ENCODE measurements at regions not wholly inside any gene's neighbourhood (a gene's known extent, or its start where the extent isn't known, plus 50 kb on each side); places are given as distances from the start of the nearest gene placed in this dataset.
"Not testable (repeated sequence)": the region's sequence is repeated elsewhere in the genome, so short reads cannot be mapped to it uniquely, and the experiment has no call there.

DNA sequence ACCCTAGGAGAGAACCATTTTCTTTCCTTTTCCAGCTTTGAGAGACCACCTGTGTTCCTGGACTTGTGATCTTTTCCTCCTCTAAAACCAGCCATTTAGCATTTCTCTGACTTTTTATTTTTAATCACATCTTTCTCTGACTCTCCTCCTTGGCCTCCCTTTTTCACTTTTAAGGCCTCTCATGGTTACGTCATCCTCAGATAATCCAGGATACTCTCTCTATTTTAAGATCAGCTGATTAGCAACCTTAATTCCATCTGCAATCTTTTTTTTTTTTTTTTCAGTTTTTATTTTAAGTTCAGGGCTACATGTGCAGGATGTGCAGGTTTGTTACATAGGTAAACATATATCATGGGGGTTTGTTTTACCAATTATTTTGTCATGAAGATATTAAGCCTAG is 54.0 kb downstream of the RFPL4B start:
- DNase-seq (ENCODE audit: low read depth), result no peak

DNA sequence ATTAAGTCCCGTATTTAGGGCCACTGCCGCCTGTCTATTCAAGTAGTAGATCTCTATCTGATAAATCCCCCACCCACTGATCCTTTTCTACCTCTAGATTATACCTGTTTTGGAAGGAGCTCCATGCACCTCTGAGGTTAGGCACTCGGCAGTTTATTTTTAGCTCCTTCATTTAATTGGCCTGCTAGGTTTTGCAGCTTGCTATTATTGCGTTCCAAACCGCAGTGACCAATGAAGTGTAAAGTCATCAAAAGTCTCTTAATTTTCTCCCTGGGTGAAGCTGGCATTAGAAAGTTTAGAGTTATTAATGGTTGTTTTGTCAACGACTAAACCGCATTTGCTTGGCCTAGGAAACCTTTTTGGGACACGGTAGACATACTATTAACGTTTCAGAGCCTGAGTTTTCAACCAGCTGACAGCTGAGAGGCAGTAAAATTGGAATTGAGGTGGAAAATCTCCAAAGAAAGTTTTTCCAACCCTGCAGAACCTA is 60.0 kb downstream of the RFPL4B start:
- DNase-seq (ENCODE audit: low read depth), result no peak

DNA sequence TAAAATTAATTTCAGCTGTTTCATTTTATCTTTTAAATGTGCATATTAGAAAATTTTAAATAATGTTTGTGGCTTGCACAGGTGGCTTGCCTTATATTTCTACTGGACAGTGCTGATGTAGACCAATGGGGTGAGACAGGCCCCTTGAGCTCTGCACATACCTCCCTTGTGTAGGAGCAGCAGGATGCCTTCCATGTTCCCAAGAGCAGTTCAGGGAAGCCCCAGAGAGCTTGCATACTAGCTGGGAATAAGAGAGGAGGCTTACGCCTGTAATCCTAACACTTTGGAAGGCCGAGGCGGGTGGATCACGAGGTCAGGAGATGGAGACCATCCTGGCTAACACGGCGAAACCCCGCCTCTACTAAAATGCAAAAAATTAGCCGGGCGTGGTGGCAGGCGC is 61.4 kb downstream of the RFPL4B start:
- DNase-seq (ENCODE audit: low read depth), result no peak

DNA sequence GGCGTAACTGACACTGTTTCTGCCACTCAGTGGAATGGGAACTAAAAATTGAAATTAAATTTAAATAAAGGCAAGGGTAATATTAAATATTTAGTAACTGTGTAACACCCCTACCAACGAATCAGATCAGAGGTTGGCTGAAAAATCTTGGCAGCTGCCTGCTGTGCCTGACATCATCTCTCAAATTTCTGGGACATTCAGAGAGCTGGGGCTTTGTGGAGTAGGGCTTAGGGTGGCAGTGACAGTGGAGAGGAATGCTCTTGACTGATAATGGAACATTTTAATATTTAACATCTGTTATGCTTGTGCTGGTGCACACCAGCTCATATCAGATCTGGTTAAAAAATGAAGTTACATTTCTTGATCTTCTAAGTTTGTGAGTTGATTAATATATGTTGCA is 62.2 kb downstream of the RFPL4B start:
- no peak for DNase-seq (ENCODE audit: low read depth)

DNA sequence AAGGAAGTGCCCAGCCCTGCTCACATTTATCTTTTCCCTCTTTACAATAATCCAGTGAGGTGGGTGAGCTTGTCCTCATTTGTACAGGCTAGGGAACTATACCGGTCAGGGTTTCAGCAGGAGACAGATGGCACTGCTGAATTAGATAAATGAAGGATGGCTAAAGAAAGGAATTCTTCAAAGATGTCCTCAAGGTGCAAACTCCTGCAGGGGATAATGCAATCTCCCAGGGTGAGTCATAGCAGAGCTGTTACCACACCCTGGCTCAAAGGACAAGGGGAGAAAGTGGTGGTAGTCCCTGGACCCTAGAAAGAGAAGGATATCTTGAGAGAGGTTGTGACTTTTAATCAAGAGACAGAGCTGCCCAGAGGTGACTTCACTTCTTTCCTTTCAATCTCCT is 66.7 kb downstream of the RFPL4B start:
- DNase-seq (ENCODE audit: low read depth), result peak; percentile 46

DNA sequence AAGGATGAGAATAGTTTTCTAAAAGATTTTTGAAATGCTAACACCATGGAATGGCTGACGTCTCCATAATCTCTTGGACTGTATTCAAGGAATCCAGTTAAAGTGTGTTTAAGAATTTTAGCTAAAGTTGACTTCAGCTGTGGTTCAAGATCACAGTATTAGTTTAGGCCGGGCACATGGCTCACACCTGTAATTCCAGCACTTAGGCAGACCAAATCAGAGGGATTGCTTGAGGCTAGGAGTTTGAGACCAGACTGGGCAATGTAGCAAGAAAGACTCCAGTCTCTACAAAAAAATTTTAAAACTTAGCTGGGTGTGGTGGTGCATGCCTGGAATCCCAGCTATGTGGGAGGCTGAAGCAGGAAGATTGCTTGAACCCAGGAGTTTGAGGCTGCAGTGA is 68.2 kb downstream of the RFPL4B start:
- no peak for DNase-seq (ENCODE audit: low read depth)

DNA sequence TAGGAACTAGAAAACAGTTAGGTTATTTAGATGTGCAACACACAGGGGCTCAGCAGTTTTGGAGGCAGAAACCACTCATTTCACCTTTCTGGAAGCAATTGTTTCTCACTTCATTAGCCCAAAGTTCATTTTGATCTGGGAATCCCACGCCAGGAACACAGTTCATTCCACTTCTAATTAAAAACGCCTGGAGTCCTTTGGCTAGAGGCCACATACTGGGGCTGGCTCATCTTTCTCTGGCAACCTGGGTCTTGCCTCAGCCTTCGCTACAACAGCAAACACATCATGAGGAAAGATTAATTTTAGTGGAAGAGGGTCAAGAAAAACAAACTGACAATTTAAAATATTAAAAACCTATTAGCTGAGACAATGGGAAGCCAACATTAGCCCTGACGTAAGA is 69.7 kb downstream of the RFPL4B start:
- no peak for DNase-seq (ENCODE audit: low read depth)

DNA sequence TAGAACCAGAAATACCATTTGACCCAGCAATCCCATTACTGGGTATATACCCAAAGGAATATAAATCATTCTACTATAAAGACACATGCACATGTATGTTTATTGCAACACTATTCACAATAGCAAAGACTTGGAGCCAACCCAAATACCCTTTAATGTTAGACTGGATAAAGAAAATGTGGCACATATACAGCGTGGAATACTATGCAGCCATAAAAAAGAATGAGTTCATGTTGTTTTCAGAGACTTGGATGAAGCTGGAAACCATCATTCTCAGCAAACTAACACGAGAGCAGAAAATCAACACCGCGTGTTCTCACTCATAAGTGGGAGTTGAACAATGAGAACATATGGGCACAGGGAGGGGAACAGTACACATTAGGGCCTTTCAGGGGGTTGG is 79.9 kb downstream of the RFPL4B start:
- DNase-seq (ENCODE audit: low read depth), result not testable (repeated sequence)

DNA sequence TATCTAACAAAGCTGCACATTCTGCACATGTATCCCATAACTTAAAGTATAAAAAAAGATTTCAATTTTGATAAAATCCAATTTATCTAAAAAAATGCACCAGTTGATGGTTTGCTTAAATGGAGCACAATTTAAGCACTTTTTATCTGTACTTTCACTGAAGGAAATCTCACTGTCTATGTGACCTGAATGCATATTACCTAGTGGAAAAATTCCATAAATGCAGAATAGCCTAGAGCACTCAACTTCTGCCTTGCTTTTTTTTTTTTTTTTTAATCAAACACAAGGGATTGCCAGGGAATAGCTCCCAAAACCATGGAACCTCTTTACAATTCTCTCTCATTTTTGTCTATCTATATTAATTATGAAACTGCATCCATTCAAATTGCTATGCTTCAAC is 80.4 kb downstream of the RFPL4B start:
- DNase-seq (ENCODE audit: low read depth), result no peak

DNA sequence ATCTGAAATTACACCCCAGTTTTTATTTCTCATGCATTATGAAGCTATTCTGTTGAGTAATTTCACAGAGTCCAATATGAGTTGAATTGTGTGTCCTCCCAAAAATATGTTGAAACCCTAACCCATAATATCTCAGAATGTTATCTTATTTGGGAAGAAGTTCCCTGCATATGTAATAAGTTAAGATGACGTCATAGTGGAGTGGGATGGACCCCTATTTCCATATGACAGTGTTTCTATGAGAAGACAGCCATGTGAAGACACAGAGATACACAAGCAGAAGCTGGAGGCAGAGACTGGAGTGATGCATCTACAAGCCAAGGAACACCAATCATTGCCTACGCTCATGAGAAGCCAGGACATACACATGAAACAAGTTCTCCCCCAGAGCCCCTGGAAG is 81.3 kb downstream of the RFPL4B start:
- no peak for DNase-seq (ENCODE audit: low read depth)

DNA sequence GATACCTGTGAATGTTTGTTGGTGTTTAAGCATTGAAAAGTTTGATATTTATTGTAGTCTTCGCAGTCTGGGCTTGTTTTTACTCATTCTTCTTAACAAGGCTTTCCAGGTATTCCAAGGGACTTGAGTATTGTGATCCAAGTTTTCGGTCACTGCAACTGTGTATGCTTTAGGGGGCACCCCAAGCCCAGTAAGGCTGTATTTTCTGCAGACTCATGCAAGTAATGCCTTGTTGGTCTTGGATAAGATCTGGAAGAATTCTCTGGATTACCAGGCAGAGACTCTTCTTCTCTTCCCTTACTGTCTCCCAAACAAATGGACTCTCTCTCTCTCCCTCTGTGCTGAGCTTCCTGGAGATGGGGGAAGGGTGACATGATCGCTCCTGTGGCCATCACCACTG is 82.1 kb downstream of the RFPL4B start:
- DNase-seq (ENCODE audit: low read depth), result peak; percentile 35

DNA sequence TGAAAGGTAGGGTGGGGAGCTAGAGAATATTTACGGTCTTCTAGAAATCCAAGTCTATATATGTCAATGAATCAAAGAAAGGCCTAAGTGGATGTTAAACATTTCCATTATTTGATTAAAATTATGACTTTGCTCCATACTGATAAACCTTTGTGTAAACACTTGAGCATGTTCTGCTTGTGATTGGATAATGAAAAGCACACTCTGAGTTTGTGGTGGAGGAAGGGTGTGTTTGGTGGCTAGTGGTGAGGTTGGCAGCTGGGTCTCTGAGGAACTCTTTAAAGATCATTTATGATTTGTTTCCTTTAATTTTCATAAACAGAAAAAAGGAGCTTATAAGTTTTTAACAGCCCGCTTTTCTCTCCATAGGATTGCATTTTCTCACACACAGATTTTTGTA is 84.7 kb downstream of the RFPL4B start:
- no peak for DNase-seq (ENCODE audit: low read depth)

DNA sequence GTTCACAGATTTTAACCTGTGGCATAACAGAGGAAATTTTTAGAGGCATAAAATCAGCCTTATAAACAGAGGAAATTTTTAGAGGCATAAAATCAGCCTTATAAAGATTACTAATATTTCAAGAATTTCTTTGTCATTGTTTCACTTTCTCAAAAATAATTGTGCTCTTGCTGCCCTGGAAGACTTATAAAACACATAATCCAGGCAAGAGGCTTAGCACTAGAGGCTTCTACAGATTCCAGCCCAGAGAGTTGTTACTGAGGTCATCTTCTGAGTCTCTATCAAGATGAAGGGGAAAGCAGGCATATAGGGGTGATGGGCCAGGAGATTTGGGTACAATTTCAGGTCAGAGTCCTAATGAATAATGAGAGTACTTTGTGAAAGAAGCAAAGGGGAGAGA is 85.7 kb downstream of the RFPL4B start:
- DNase-seq (ENCODE audit: low read depth), result no peak

DNA sequence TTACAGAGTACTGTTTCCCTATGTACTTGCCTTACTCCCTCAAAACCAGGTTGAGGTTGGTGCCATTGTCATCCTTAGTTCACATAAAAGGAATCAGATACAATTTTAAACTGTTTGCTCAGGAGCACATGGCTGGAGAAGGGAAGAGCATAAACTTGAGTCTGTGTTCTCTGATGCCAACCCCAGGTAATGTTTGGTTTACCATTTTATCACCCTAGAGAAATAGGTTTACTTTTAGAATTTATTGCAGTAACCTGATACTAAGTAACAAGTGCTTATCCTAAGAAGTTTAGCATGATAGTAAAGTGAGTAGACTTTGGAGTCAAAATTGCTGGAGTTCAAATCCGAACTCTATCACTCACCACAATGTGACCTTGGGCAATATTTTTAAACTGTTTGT is 86.3 kb downstream of the RFPL4B start:
- DNase-seq (ENCODE audit: low read depth), result no peak

DNA sequence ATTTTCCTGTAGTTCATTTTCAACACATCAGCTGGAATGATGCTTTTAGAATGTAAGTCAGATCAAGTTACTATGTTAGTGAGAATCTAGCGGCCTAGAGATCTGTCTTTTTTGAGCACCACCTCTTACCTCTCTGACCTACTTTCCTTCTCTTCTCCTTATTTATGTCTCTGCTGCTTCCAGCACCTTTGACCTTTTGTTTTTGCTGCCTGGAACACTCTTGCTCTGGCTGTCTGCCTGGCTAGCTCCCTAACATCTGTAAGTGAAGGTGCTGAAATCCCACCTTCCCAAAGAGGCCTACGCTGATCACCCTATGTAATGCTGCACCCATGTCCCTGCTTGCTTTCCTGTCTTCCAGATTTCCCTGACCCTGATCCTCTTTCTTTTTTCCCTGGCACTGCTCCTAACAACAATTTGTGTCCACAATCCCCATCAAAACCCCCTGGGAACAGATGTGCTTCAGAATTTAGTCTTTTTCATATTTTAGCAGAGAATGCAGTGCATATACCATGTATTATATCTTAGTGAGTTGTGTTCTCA is 87.8 kb downstream of the RFPL4B start:
- DNase-seq (ENCODE audit: low read depth), result no peak

DNA sequence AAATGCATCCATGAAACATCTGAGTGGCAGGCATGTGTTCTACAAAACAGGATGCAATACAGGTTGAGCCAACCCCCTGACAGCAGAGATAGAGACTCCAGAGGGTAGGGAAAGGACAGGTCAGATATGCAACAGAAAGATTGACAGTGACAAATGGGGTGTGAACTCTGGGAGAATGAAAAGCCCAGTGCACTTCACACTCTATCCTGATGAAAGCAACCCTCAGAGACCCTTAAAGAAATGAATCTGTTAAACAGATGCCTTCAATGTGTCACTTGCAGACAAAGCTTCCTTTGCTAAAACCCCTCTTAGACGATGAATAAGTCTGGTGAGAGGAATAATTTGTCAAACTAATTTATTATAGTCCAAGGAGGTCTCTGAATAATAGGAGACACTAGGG is 89.9 kb downstream of the RFPL4B start:
- no peak for DNase-seq (ENCODE audit: low read depth)

DNA sequence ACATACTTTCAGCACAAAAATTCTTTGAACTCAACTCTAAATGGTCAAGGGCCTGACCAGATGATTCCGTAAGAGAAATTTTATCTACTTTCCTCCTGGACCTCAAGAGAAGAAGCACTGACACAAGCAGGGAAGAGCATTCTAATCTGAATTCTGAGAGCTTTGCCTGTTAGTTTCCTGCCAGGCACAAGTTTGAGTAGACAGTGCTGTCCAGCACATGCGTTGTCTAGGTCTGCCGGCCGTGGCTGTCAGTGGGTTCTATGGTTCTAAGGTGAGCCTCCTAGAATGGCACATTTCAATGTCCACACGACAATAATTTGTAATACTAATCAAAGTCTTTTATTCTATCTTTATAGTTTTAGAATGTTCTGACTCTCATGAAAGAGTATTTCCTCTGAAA is 91.9 kb downstream of the RFPL4B start:
- no peak for DNase-seq (ENCODE audit: low read depth)

DNA sequence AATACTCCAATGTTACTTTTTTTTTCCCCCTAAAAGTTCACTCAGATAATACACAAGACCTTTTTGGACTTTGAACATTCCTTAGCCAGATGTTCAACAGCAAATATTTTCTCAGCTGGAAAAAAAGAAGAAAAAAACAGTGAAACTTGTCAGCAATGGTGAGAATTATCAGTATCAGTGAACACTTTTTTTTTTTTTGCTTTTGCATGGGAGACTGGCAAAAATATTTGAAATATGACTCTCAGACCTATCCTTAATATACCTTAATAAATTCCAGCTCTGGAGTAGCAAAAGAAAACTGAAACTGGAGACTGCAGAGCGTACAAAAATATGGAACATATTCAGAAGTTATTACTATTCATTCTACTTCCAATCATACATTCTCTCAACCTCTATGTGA is 92.3 kb downstream of the RFPL4B start:
- DNase-seq (ENCODE audit: low read depth), result no peak

DNA sequence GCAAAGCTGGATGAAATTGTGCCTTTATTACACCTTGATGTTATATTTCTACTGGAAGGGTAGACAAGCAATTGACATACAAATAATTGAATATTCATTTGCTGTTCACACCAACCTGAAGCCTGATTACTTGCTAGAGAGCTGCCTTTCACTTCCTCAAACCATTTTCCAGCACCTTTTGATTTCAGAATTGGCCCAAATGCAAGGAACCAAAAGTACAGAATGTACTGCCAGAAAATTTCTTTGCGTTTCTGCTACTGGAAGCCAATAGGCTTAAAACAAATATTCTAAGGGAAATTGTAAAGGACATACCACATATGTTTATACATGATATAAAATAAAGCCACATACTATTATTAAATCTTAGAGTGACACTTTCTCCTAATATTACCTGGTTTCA is 94.5 kb downstream of the RFPL4B start:
- DNase-seq (ENCODE audit: low read depth), result no peak

DNA sequence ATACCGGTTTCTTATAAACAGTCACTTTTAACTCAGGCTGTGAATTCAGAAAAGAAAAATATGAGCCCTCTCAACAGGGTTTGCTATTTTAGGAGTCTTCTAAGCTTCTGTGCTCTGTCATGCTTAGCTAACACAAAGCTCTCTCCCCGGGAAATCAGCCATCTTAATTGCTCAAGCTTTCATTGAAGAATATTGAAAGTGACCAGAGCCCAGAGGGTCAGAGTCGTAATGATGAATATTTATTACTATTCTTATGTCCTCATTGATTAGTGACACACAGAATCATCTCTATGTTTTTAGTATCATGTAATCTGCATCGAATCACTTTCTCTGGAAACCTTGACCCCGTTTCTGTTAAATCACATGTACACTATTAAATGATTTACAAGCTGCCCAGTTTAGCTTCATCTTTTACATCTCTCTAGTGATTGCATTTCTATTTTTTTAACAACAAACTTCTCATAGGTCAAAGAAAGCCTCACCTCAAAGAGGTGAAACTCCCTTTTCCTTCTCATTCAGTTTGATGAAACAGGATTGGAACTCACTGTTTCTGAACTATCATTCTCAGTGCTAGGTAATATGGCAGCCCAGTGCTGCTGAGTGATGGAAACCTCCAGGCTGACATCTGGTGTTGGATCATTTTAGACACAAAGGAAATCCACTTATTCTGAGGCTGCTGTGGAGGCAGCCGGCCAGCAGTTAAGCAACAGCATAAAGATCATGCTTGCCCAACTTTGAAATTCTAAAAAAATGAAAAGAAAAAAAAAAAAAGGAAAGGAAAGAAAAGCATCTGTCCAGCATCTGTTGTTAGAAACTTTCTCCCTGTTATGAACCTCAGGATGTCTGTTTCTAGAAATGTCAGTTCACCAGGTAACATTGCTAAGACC is 96.3 kb downstream of the RFPL4B start:
- no peak for DNase-seq (ENCODE audit: low read depth)

DNA sequence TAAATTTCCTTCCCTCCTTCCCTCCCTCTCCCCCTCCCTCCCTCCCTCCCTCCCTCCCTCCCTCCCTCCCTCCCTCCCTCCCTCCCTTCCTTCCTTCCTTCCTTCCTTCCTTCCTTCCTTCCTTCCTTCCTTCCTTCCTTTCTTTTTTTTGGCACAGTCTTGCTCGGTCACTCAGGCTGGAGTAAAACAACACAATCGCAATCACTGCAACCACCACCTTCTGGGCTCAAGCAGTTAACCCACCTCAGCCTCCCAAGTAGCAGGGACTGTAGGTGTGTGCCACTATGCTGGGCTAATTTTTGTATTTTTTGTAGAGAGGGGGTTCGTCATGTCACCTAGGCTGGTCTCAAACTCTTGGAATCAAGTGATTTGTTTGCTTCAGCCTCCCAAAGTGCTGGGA is 101.7 kb downstream of the RFPL4B start:
- DNase-seq (ENCODE audit: low read depth), result not testable (repeated sequence)

DNA sequence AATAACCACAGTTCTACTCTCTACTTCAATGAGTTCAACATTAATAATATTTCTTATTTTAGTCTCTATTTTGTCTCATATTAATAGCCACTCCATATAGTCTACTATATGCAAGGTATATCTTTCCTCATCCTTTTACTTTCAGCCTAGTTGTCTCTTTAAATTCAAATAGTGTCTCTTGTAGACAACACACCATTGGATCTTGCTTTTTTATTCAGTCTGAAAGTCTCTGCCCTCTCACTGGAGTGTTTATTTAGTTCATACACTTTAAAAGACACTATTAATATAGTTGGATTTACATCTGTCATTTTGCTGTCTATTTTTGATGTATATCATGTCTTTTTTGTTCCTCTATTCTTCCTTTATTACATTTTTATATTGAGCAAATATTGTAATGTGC is 103.5 kb downstream of the RFPL4B start:
- no peak for DNase-seq (ENCODE audit: low read depth)

DNA sequence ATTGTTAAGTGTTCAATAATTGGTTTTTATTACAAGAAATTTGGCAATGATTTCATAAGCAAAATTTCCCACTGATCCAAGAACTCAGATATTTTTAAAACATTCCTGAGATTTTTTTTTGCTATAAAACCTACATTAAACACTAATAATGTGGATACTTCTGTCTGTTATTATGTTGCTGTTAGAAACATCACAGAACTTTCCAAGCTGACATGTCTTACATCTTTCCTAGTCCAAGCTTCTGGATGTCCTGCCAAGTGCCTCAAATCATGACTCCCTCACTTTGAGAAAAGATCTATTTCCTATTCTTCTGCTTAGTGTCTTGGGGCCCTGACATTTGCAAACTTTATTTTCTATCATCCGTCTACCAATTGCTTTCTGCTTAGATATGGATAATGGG is 110.8 kb downstream of the RFPL4B start:
- DNase-seq (ENCODE audit: low read depth), result no peak

DNA sequence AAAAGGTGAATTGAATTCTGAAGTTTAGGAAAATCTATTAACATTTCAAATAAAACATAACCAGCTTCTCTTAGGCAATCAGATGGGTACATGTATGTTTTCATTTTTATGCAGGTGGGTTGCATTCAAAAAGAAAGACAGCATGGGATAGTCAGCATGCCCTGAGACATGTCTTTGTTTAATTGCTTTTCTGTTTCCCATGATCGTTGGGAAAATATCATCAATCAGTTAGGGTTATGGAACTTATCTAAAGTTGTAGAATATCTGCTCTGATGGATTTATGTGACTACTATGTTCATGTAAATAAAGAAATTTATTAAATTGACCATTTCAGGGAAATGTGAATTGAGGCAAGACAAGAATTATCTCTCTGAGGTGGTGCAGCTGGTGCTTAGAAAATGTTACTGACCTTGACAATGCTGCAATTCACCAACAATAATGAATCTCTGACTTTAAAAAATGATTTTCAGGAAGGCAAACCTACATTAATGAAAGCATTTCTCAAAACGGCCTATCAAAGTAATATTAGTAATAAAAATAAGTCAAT is 112.7 kb downstream of the RFPL4B start:
- no peak for DNase-seq (ENCODE audit: low read depth)

Measured in ELR (cell line).